GM12878 (cell line): ENCODE measurements at regions not wholly inside any gene's neighbourhood (a gene's known extent, or its start where the extent isn't known, plus 50 kb on each side); places are given as distances from the start of the nearest gene placed in this dataset.

Experiments
- ATAC-seq: fragments of 200-7000 bp; cut with Tn5 transposase; 3 replicates; pipeline ENCODE4 v1.9.1; 2020; ENCODE audit warnings: mild to moderate bottlenecking, moderate library complexity
- BruUV-seq: library from RNA; stranded (reverse); fragments of 400-500 nt; replicated peaks from 2 replicates; lab custom pipeline; 2021; lab: Mats Ljungman, UMichigan
- CTCF ChIA-PET: fragments of 300-600 bp; sonication (Branson Sonifier 250); formaldehyde crosslinking; extraction: SDS; loops from one replicate; lab custom pipeline; 2021; ENCODE audit warnings: inconsistent platforms; lab: Yijun Ruan, JAX
- POLR2A ChIA-PET: fragments of 350-600 bp; formaldehyde crosslinking; extraction: SDS; loops from one replicate; lab custom pipeline; 2021; ENCODE audit warnings: inconsistent platforms; lab: Charles Lee
- RAD21 ChIA-PET: fragments of 300-600 bp; sonication (Branson Sonifier 250); formaldehyde crosslinking; loops from one replicate; lab custom pipeline; 2023; ENCODE audit warnings: antibody characterized with exemption; ENCODE audit not compliant: unreplicated experiment; lab: Charles Lee
- SMC1A ChIA-PET: fragments of 300-600 bp; sonication (Branson Sonifier 250); formaldehyde crosslinking; loops from one replicate; lab custom pipeline; 2023; ENCODE audit not compliant: unreplicated experiment, uncharacterized antibody; lab: Charles Lee
- DNase-seq: peaks from one replicate; pipeline ENCODE4 v3.0.0-alpha.2; 2011; ENCODE audit warnings: low read depth, low spot score
- FAIRE-seq: peaks from 3 replicates; lab custom pipeline; 2011; peaks lifted over from hg19 to GRCh38; lab: Jason Lieb, UNC
- H2AFZ ChIP-seq: 2 replicates; pipeline ENCODE4 v1.6.0; 2011; ENCODE audit warnings: low read depth, low read length, control low read depth; ENCODE audit not compliant: control insufficient read depth
- H3K27ac ChIP-seq: 2 replicates; pipeline ENCODE4 v1.5.1; 2011; ENCODE audit warnings: control low read depth; ENCODE audit not compliant: control insufficient read depth, insufficient read depth
- H3K27me3 ChIP-seq, 2 experiments: replicated peaks in 1 of 2; 2 replicates each; pipeline versions ENCODE4 v1.6.0 to v1.6.1; 2011; ENCODE audit warnings: low read length in 1 of 2; ENCODE audit not compliant: control insufficient read depth in 2 of 2, insufficient read depth in 2 of 2
- H3K36me3 ChIP-seq, 2 experiments: 2 replicates each; pipeline ENCODE4 v1.5.1; 2011; ENCODE audit warnings: low read length in 1 of 2; ENCODE audit not compliant: control insufficient read depth in 2 of 2, insufficient read depth in 2 of 2
- H3K4me1 ChIP-seq: 2 replicates; pipeline ENCODE4 v1.6.1; 2011; ENCODE audit warnings: mild to moderate bottlenecking, low read length, moderate library complexity, mixed read lengths; ENCODE audit not compliant: control insufficient read depth, insufficient read depth
- H3K4me2 ChIP-seq: 2 replicates; pipeline ENCODE4 v1.6.0; 2011; ENCODE audit warnings: control low read depth; ENCODE audit not compliant: control insufficient read depth, insufficient read depth
- H3K4me3 ChIP-seq: fragments of 200-600 bp; sonication (generic); 2 replicates; pipeline ENCODE4 v1.5.1; 2016
- H3K79me2 ChIP-seq: 2 replicates; pipeline ENCODE4 v1.6.0; 2011; ENCODE audit warnings: low read length; ENCODE audit not compliant: control insufficient read depth, insufficient read depth
- H3K9ac ChIP-seq: 2 replicates; pipeline ENCODE4 v1.8.0; 2011; ENCODE audit warnings: low read length, control low read depth, mixed read lengths; ENCODE audit not compliant: control insufficient read depth, insufficient read depth
- H3K9me3 ChIP-seq: replicated peaks from 3 replicates; pipeline ENCODE4 v1.5.1; 2011; ENCODE audit warnings: mild to moderate bottlenecking, low read length; ENCODE audit not compliant: control insufficient read depth, insufficient read depth
- H4K20me1 ChIP-seq: 2 replicates; pipeline ENCODE4 v1.6.0; 2011; ENCODE audit not compliant: control insufficient read depth, insufficient read depth
- BMI1 ChIP-seq: fragments of 450-650 bp; IDR thresholded peaks from 2 replicates; pipeline ENCODE4 v1.6.1; 2016; ENCODE audit warnings: mild to moderate bottlenecking, moderate library complexity, borderline replicate concordance
- ESRRA ChIP-seq: IDR thresholded peaks from 2 replicates; pipeline ENCODE4 v1.6.1; 2012; ENCODE audit warnings: mild to moderate bottlenecking, low read length, improper control_type of control experiment
- HSF1 ChIP-seq: fragments of 150-350 bp; IDR thresholded peaks from 2 replicates; pipeline ENCODE4 v1.6.1; 2014; ENCODE audit warnings: mild to moderate bottlenecking, low read depth, low read length
- POU2F2 ChIP-seq: IDR thresholded peaks from 3 replicates; pipeline ENCODE4 v1.6.1; 2011; ENCODE audit warnings: low read depth, mild to moderate bottlenecking, low read length, borderline replicate concordance
- RUNX3 ChIP-seq: IDR thresholded peaks from 2 replicates; pipeline ENCODE4 v1.6.1; 2012; ENCODE audit warnings: low read length, inconsistent platforms
- USF1 ChIP-seq: IDR thresholded peaks from 2 replicates; pipeline ENCODE4 v1.6.1; 2011; ENCODE audit warnings: borderline replicate concordance, low read depth, mild to moderate bottlenecking, moderate library complexity, mixed read lengths, low read length; ENCODE audit not compliant: insufficient read depth; ENCODE audit errors: extremely low read length
- ZNF207 ChIP-seq: fragments of 450-650 bp; IDR thresholded peaks from 2 replicates; pipeline ENCODE4 v1.6.1; 2014; ENCODE audit warnings: antibody characterized with exemption, mild to moderate bottlenecking, borderline replicate concordance
- WGBS: methylation state at CpG from one replicate; pipeline ENCODE4 v1.1.6; 2016; ENCODE audit warnings: low lambda C conversion rate; ENCODE audit not compliant: insufficient replicate concordance, insufficient coverage; ENCODE audit errors: missing lambda C conversion rate; 5-methylcytosine and 5-hydroxymethylcytosine counted together
- in situ Hi-C: fragments of 300-500 bp; cut with MboI; formaldehyde crosslinking; loops from 9 replicates; pipeline ENCODE4 v1.14.3; 2018; ENCODE audit warnings: mixed read lengths
- intact Hi-C: fragments of 100-400 bp; cut with micrococcal nuclease; formaldehyde crosslinking; loops from one replicate; pipeline ENCODE4 v1.14.2; 2022; ENCODE audit not compliant: unreplicated experiment
- TF ChIP-seq, protein P1 (sequence below): fragments of 450-650 bp; IDR thresholded peaks from 2 replicates; pipeline ENCODE4 v1.6.1; 2017; ENCODE audit warnings: low read depth, mild to moderate bottlenecking, moderate library complexity
- TF ChIP-seq, protein P2 (sequence below): fragments of 450-650 bp; IDR thresholded peaks from 2 replicates; pipeline ENCODE4 v1.6.1; 2016; ENCODE audit warnings: mild to moderate bottlenecking

GRCh38 chr1:188958461-188959115, 1519.1 kb downstream of the BRINP3 start:
- no peak overlapping the region for H3K4me3 ChIP-seq
- no peak overlapping the region for H3K4me2 ChIP-seq
- H4K20me1 ChIP-seq = no peaks in the 10 kb centered on the region
- WGBS = 16% methylated on average over 3 of the region's 3 CpGs
- H3K27ac ChIP-seq = no peak overlapping the region
- no peaks in the 10 kb centered on the region for H3K27me3 ChIP-seq
- no peaks in the 10 kb centered on the region for H3K36me3 ChIP-seq
- SMC1A ChIA-PET = no interaction called here
- no peaks in the 10 kb centered on the region for H3K4me1 ChIP-seq
- in situ Hi-C loops = no loop called here
- H2AFZ ChIP-seq = no peak overlapping the region
- no TSS peak for BruUV-seq
- H3K9ac ChIP-seq = no peak overlapping the region
- DNase-seq = no peak
- POLR2A ChIA-PET = no interaction called here
- ATAC-seq = peak; percentile 71
- FAIRE-seq = no peak
- RAD21 ChIA-PET = no interaction called here
- no peak for TF ChIP-seq ZNF207
- TF ChIP-seq, all 136 proteins: peak for 0
- intact Hi-C loops = no loop called here
- no peaks in the 10 kb centered on the region for H3K9me3 ChIP-seq
- CTCF ChIA-PET = interaction anchor here (0.6 to 0.7 kb wide), 2 partner anchors 9 to 550 kb away, joined by 3 read pairs; no protein-coding TSS in a partner anchor
- no peaks in the 10 kb centered on the region for H3K79me2 ChIP-seq

GRCh38 chr1:188986745-188987417, 1490.8 kb downstream of the BRINP3 start:
- H3K36me3 ChIP-seq = no peaks in the 10 kb centered on the region
- H3K9ac ChIP-seq = no peak overlapping the region
- ChIA-PET RAD21 (no interaction called here), SMC1A (no interaction called here), POLR2A (no interaction called here), CTCF (no interaction called here)
- no peak overlapping the region for H3K4me2 ChIP-seq
- no peak overlapping the region for H3K4me3 ChIP-seq
- DNase-seq (no peak), FAIRE-seq (no peak), ATAC-seq (peak; percentile 37; the same call in 1 of the 3 replicates)
- intact Hi-C loops (no loop called here), in situ Hi-C loops (no loop called here)
- no peaks in the 10 kb centered on the region for H3K27me3 ChIP-seq
- H3K9me3 ChIP-seq = no peaks in the 10 kb centered on the region
- H3K4me1 ChIP-seq = no peaks in the 10 kb centered on the region
- 20% methylated on average over 9 of the region's 9 CpGs for WGBS
- no peaks in the 10 kb centered on the region for H3K79me2 ChIP-seq
- BruUV-seq = no TSS peak
- H2AFZ ChIP-seq = no peak overlapping the region
- H3K27ac ChIP-seq = no peak overlapping the region
- H4K20me1 ChIP-seq = no peaks in the 10 kb centered on the region
- TF ChIP-seq ESRRA = no peak
- no peak for TF ChIP-seq HSF1
- no peak for TF ChIP-seq POU2F2
- TF ChIP-seq, protein P1, sequence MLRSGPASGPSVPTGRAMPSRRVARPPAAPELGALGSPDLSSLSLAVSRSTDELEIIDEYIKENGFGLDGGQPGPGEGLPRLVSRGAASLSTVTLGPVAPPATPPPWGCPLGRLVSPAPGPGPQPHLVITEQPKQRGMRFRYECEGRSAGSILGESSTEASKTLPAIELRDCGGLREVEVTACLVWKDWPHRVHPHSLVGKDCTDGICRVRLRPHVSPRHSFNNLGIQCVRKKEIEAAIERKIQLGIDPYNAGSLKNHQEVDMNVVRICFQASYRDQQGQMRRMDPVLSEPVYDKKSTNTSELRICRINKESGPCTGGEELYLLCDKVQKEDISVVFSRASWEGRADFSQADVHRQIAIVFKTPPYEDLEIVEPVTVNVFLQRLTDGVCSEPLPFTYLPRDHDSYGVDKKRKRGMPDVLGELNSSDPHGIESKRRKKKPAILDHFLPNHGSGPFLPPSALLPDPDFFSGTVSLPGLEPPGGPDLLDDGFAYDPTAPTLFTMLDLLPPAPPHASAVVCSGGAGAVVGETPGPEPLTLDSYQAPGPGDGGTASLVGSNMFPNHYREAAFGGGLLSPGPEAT = no peak
- TF ChIP-seq, protein P2, sequence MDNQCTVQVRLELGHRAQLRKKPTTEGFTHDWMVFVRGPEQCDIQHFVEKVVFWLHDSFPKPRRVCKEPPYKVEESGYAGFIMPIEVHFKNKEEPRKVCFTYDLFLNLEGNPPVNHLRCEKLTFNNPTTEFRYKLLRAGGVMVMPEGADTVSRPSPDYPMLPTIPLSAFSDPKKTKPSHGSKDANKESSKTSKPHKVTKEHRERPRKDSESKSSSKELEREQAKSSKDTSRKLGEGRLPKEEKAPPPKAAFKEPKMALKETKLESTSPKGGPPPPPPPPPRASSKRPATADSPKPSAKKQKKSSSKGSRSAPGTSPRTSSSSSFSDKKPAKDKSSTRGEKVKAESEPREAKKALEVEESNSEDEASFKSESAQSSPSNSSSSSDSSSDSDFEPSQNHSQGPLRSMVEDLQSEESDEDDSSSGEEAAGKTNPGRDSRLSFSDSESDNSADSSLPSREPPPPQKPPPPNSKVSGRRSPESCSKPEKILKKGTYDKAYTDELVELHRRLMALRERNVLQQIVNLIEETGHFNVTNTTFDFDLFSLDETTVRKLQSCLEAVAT = no peak
- TF ChIP-seq BMI1 = no peak
- TF ChIP-seq RUNX3 = no peak
- TF ChIP-seq USF1 = no peak
